Kidney epithelial cell (primary cell): ENCODE measurements at regions not wholly inside any gene's neighbourhood (a gene's known extent, or its start where the extent isn't known, plus 50 kb on each side); places are given as distances from the start of the nearest gene placed in this dataset.

Experiments used
- DNase-seq: peaks from one replicate; pipeline ENCODE4 v3.0.0-alpha.2; 2010; ENCODE audit warnings: low read depth
- H3K27me3 ChIP-seq: 2 replicates; pipeline ENCODE4 v1.6.0; 2011; ENCODE audit warnings: low read length; ENCODE audit not compliant: control insufficient read depth, insufficient read depth
- H3K36me3 ChIP-seq: 2 replicates; pipeline ENCODE4 v1.5.1; 2011; ENCODE audit warnings: low read length; ENCODE audit not compliant: control insufficient read depth, insufficient read depth
- H3K4me3 ChIP-seq: 2 replicates; pipeline ENCODE4 v1.5.1; 2011; ENCODE audit warnings: low read depth, mild to moderate bottlenecking, control low read depth, low read length
- CTCF ChIP-seq: IDR thresholded peaks from 2 replicates; pipeline ENCODE4 v1.5.1; 2011; ENCODE audit warnings: mild to moderate bottlenecking, moderate library complexity, low read length, control low read depth, inconsistent platforms; ENCODE audit not compliant: insufficient read depth, poor library complexity, severe bottlenecking

GRCh38 chr4:84243685-84244084, 255.4 kb downstream of the NKX6-1 start:
- no peak overlapping the region for H3K4me3 ChIP-seq
- H3K27me3 ChIP-seq = no peaks in the 10 kb centered on the region
- H3K36me3 ChIP-seq = no peaks in the 10 kb centered on the region
- TF ChIP-seq CTCF = no peak
- no peak for DNase-seq

- Histone ChIP-seq H3K27me3 (no peaks in the 10 kb centered on the region), H3K4me3 (no peak overlapping the region), H3K36me3 (no peaks in the 10 kb centered on the region)
- TF ChIP-seq CTCF = no peak
- no peak for DNase-seq
These were observed 259.7 kb downstream of the NKX6-1 start for GRCh38 chr4:84239278-84239845.

- TF ChIP-seq CTCF = no peak
- no peak overlapping the region for H3K4me3 ChIP-seq
- H3K36me3 ChIP-seq = no peaks in the 10 kb centered on the region
- no peak for DNase-seq
- no peaks in the 10 kb centered on the region for H3K27me3 ChIP-seq
These were observed 260.6 kb downstream of the NKX6-1 start for GRCh38 chr4:84238247-84239090.

GRCh38 chr4:84237008-84237407, 262.1 kb downstream of the NKX6-1 start:
- Histone ChIP-seq H3K27me3 (no peaks in the 10 kb centered on the region), H3K36me3 (no peaks in the 10 kb centered on the region), H3K4me3 (no peak overlapping the region)
- no peak for TF ChIP-seq CTCF
- DNase-seq = no peak

- Histone ChIP-seq H3K4me3 (no peak overlapping the region), H3K36me3 (no peaks in the 10 kb centered on the region), H3K27me3 (no peaks in the 10 kb centered on the region)
- no peak for TF ChIP-seq CTCF
- no peak for DNase-seq
These were observed 263.8 kb downstream of the NKX6-1 start for GRCh38 chr4:84235126-84235944.
